ENCODE measurements at regions not wholly inside any gene's neighbourhood (a gene's known extent, or its start where the extent isn't known, plus 50 kb on each side); places are given as distances from the start of the nearest gene placed in this dataset.
"Not testable (repeated sequence)": the region's sequence is repeated elsewhere in the genome, so short reads cannot be mapped to it uniquely, and the experiment has no call there.

DNA sequence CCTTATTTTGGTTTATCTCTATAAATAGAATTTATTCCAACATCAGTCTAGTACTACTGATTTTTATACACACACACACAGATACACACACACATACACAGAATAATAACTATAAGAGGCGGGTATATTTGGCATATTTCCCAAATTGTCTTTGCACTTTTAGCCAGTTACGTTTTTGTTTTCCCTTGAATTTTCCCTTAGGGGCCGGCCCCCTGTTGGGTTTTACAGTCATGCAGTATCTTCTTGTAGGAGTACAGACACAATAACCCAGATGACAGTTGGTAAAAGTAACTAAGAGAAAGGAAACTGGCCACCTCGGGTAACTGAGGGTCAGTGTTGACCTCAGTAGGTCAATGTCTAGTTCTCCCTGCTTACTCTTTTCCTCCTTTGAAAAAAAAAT lies 50.9 kb downstream of the DISP1 start:
- DNase-seq, result no peak

DNA sequence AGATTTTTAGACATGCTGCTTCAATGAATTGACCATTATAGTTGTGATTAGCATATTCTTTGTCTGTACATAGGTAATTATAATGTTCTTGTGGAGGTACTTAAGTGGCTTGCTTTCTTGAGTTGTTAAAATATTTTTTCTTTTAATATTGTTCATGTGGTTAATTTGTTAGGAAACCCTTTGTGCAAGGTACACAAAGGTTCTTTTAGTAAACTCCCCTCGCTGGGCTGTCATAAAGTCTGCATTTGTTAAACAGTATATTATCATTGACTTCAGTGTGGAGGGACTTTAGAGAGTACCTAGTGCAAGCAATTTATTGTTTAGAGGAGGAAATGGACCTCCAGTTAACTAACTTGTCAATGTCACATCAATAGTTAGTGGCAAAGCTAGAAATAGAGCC lies 52.5 kb downstream of the DISP1 start:
- DNase-seq, result no peak

DNA sequence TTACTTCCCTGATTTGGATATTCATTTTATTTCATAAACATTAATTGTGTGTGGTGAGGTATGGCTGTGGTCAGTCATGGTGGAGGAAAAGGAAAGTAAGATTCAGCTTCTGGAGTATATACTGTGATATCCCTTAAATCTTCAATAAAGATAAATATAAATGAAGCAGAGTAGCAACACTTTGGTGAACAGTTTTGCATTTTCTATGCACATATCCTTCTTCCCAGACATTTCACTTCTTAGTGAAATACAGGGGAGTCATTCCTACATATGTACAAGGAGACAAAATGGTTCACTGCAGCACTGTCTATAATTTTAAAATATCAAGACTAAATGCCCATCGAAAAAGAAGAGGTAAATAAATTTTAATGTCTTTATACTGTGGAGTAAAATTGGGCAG lies 61.3 kb downstream of the DISP1 start:
- no peak for DNase-seq

DNA sequence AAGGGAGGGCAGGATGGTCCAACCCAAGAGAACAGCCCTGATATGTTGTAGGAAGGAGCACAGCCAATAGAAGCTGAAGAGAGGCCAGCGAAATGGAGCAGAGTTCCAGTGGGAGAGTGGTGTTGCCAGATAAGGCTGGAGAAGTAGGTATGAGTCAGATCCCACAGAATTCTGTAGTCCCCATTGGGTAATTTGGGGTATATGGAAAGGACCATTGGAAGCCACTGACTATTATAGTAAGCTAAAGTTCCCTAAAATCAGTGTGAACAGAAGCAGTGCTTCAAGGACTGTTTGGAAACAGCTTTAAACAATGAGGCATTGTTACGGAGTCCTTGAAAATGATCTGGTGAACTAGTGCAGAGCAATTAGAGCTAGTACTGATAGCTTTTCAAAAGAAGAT lies 63.0 kb downstream of the DISP1 start:
- no peak for DNase-seq

DNA sequence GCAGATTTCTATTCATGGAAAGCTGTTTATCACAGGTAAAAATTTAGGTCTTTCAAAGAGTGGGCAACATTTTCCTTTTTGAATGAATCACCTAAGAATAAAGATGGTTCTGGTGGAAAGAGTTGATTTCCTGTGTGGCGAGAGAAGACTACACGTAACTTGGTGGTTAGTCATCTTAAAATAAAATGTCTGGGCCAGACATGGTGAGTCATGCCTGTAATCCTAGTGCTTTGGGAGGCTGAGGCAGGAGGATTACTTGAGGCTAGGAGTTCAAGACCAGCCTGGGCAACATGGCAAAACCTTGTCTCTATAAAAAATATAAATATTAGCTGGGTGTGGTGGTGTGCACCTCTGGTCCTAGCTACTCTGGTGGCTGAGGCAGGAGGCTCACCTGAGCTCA lies 65.7 kb downstream of the DISP1 start:
- no peak for DNase-seq

DNA sequence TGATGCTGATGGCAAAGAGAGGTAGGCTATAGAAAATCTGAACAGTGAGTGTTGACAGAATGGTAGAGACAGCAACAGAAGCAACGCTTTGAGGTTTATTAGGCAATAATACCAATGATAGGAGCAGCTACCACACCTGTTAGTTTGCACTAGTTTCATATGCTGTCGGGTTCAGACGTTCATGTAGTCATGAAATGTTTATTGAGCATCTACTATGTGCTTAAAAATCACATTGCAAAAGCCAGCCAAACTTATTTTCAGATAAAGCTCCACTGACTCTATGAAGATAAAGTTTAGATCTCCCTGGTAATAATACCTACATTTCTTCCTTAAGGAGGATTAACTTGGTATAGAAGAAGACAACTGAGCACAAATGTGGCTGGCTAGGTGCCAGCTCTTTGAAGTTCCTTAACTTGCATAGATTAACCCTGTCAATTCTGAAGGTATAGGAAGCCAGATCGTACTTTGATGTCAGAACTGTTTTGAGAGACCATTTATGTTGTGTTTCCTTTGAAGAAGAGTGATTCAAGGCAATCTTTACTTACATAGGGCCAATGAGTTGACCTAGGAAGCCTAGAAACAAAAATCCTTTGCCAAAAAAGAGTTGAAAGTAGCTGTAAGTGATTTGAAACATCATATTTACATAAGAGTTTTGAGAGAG lies 71.5 kb downstream of the DISP1 start:
- DNase-seq, result no peak

DNA sequence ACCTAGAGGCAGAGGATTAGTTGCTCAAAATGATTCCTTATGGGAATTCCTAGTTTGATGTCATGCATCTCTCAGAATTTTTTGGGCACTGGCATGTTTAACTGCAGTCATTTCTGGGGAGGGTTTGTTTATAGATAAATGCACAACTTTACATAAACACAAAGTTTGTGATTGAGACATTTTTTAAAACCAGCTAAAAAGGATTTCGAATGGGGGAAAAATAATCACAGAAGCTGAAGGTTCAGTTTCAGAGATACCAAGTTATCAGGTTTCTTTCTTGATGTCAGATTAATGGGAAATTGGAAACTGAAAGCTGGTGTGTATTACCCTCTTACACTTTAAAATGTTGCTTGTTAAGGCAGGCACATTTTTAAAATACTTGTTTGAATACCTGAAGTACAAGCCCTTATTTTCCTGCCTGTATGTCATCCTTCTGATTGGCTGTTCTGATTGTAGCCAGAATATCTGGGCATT lies 72.1 kb downstream of the DISP1 start:
- no peak for DNase-seq

DNA sequence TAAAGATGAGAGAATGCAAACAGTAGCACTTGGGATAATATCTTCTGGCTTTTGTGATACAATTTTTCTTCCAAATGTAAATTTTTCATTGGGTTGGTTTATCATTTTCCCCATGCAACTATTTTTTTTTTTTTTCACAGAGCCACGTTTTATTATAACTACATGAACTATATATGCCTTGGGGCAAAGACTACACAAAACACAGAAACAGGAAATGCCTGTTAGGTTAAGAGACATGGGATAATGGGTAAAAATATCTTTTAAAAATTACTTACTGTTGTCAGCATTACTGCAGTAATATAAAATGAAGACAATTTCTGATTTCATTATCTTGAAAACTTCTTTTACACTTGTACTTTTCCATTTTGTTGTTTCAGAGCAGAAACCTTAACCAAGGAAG lies 74.6 kb downstream of the DISP1 start:
- DNase-seq, result no peak

DNA sequence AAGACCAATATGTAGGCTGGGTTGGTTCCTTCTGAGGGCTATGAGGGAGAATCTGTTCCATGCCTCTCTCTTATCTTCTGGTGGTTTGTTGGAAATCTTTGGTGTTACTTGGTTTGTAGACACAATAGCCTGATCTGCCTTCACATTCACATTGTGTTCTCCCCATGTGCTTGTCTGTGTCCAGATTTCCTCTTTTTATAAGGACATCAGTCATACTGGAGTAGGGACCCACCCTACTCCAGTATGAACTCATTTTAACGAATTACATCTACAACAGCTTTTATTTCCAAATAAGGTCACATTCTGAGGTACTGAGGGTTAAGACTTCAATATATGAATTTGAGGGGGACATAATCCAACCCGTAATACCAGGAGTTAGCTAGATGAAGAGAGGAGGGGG lies 75.9 kb downstream of the DISP1 start:
- DNase-seq, result no peak

DNA sequence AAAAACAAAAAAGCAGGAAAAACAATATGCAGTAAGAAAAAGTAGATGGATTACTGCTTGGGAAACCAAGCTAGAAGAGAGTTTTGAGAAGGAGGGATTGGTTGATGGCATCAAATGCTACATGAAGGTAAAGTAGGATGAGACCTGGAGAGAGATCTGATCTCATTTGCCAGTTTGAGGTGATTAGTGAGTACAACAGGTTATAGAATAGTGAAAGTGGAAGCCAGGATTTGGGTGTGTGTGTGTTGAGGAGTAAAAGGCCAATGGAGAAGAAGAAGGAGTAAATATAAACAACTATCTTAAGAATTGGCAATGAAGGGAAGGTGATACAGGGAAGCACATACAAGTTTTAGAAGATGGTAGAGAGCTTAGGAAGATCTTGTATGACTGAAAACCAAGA lies 76.7 kb downstream of the DISP1 start:
- DNase-seq, result no peak

DNA sequence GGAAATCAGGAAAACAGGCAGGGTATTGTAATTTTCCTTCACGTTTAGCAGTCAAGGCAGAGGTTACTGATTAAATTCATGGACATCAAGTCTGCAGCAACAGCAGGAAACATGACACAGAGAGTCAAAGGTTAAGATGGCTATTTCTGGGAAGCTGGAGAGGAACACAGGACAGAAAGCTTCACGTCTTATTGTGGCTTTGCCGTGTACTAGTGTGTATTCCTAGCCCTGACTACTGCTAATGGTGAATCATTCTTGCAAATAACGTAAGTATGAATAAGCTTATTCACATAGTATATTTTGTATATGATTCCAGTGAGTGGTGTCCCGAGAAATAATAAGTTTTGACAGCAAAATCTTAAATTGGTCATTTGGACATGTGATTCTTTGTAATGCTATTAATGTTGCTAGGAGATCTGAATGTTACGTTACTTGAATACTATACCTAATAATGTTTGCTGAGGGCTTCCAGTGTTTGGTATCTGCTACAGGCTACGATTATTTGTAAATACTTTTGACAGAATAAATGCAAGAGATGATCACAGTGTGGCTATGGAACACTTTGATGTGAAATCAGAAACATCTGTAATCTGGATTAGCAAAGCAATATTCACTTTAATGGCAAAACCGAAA lies 77.4 kb downstream of the DISP1 start:
- no peak for DNase-seq

DNA sequence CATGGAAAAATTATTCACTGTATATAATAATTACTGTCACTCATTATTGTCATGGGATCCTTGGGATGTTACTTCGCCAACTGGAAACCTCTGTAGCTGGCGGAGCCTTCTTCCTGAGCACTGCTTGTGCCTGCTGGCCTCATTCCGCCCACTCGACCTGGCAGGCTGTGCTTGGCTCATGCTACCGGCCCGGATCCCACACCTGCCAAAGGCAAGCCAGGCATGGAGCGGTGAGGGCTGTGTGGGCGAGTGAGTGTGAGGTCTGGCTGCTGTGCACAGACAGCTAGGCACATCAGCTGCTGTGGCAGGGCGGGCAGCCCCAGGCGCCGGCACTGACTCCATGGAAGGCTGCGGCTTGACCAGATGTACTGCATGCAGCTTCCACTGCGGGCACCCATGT lies 78.4 kb downstream of the DISP1 start:
- no peak for DNase-seq

DNA sequence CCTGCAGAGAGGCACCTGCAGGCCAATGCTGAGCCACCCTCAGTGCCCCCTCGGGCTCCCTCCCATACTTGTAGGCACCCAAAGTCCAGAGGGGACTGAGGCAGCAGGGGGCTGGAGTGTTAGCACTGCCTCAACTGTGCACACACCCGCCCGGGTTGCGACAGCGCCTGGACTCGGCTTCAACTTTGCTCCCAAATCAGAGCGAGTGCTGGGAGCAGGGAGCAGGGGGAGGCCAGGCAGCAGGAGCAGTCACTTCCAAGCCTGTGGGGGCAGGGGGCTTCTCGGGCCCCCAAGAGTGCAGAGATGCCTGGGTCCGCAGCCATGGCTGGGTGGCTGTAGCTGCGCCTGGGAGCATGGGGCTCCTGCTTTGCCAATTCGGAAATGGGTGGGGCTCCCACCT lies 79.5 kb downstream of the DISP1 start:
- DNase-seq, result no peak

DNA sequence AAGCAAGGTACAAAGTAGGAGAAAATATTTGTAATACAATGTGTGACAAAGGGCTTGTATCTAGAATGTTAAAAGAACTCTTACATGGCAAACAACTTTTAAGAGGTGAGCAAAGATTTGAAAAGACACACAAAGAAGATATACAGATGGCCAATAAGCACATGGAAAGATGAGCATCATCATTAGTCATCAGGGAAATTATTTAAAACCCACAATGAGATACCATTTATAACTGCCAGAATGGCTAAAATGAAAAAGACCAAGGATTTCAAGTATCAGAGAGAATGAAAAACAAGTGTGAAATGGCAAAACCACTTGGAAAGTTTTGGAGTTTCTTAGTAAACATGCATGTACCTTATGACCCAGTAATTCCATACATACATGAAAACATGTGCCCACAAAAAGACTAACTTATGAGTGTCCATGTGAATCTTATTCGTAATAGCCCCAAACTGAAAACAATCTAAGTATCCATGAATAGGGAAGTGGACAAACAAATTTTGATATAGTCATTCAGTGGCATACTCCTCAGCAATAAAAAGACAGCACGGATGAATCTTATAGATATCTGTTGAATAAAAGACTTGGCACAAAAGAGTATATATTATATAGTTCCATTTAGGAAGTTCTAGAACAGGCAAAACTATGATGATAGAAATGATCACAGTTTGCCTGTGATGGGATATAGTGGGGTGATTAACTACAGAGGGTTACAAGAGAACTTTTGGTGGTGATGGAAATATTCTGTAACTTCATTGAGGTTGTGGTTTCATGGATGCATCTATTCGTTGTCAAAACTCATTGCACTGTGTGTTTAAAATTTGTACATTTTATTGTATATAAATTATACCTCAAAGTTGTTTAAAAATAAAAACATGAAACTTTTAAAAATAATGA lies 82.0 kb downstream of the DISP1 start:
- no peak for DNase-seq

DNA sequence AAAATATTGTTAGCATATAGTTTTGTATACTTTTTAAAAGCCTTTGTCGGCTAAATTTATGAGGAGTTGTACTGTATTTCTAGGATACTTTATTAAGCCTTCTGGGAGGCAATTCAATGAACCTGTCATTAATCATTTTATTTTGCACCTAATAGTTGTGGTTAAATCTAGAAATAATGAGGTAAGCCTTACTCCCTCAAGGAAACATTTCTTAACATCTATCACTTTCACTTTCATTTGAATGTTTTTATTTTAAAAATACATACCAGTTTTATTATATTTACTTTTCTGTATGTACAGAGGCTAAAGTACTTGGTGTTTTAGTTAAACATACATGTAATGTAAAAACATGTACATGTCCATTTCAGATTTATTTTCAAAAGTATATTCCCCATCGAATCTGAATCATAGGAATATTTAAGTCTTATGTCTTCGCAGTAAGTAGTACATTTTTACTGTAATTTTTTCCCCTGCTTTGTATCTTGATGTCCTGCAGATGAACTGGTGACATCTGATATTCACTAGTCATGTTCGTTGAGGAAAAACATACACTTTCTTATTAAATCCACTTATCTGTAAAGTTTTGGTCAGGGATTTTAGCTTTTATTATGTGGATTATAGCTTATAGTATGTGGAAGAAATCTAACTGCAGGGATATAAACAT lies 82.8 kb downstream of the DISP1 start:
- no peak for DNase-seq

DNA sequence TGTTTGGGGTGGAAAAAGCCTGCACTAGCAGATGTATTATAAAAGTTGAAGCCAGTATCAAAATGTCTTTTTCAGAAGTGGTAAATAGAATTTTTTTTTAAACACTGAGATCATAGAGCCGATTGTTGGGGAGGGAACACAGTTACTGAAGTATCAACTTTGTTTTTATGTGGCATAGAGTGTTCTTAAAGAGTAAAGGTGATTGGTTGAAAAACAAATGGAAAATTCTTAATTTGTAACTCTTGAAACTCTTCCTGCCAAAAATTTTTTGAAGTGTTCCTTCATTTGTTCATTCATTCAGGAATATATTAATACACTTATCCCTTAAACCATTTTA lies 83.3 kb downstream of the DISP1 start:
- no peak for DNase-seq

DNA sequence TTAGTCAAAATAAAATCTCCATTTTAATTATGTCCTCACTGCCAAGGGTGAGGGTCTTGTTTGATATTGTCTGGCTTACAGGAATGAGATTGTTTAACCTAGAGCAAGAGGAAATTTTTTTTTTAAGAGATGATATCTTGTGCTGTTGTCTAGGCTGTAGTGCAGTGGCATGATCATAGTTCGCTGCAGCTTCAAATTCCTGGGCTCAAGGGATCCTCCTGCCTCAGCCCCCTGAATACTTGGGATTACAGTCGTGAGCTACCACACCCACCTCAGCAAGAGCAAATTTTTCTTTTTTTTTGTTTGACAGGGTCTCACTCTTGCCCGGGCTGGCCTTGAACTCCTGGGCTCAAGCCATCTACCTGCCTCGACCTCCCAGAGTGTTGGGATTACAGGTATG lies 84.6 kb downstream of the DISP1 start:
- no peak for DNase-seq

DNA sequence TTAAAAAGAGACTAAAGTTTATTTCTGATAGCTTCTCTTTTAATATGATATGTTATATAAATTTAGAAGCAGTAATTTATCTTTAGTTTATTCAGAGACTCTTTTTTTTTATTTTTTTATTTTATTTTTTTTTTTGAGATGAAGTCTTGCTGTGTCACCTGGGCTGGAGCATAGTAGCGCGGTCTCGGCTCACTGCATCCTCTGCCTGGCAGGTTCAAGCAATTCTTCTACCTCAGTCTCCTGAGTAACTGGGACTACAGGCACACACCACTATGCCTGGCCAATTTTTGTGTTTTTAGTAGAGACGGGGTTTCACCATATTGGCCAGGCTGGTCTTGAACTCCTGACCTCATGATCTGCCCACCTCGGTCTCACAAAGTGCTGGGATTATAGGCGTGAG lies 89.6 kb downstream of the DISP1 start:
- no peak for DNase-seq

DNA sequence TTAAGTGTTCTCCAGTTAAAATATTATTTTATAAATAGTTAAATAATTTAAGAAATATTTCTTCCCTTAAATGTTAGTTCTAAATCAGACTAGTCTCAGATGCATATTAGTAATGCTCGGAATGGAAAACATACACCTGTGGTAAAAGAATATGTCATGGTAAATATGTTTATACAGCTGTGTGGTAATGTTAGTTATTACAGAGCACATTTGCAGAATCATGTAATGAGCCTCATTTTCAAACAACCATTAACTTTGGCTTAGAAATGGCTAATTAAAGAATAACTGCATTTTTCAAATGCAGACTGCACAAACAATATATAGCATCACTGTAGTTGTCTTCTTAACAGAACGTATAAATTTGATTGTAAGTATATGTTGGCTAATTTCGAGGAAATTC lies 90.3 kb downstream of the DISP1 start:
- DNase-seq, result no peak

DNA sequence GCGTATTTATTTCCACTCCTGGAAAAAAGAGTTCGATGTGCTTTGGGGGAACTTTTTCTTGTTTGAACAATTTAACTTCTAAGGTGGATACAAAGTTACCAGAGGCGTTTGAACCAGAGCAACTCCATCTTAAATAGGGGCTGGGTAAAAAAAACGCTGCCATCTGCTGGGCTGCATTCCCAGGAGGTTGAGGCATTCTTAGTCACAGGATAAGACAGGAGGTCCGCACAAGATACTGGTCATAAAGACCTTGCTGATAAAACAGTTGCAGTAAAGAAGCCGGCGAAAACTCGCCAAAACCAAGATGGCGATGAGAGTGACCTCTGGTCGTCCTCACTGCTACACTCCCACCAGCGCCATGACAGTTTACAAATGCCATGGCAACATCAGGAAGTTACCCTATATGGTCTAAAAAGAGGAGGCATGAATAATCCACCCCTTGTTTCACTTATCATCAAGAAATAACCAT lies 91.5 kb downstream of the DISP1 start:
- not testable (repeated sequence) for DNase-seq

DNA sequence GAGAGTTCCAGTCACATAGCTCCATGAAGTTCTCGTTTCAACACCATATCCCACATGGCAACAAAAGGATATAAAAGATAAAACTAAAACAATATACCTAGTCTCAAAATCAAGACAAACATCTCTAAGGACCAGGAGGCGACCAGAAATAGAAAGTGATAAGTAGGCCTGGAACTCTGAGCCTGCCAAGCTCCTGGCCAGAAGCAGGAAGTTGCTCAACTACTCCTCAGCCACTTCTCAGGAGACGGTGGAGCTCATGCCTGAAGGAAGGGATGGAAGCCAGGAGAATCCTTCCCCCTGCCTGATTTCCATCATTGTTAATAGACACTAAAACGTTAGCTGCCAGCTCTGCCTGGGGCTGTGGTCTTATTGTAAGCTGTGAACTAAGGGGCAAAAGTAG lies 94.7 kb downstream of the DISP1 start:
- DNase-seq, result no peak

DNA sequence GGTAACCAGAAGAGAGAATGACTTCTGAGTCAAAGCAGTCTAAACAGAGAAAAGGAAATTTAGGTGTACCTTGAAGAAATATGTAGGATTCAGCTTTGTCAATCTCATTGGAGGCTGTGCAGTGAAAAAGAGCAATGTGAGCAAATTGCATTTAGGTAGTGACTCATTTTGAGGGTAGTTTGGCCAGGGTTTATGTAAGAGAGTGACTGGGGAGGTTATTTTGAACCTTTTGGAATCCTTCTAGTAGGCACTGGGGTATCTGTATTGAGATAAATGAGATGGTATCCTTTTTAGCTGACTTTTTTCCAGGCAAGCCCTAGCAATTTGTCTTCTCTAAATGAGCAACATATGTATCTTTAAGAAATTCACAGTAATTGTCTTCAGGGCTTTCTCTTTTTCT lies 95.9 kb downstream of the DISP1 start:
- no peak for DNase-seq

DNA sequence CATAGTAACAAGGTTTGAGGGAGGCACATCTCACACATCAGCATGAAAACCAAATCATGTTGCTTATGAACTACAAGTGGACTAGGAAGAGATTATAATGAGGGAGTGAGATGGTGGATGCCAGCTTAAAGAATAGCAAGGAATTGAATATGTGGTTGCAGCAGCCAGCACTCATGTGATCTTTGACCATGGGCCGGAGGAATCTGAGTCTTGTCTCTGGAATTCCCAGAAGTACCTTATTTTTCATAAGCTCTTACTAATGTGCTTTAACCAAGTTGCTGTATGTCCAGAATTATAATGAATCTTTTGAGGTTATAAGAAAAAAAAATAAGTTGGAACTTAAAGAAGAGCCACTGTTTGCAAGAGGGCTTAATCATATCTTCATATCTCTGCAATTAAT lies 97.0 kb downstream of the DISP1 start:
- DNase-seq, result no peak

DNA sequence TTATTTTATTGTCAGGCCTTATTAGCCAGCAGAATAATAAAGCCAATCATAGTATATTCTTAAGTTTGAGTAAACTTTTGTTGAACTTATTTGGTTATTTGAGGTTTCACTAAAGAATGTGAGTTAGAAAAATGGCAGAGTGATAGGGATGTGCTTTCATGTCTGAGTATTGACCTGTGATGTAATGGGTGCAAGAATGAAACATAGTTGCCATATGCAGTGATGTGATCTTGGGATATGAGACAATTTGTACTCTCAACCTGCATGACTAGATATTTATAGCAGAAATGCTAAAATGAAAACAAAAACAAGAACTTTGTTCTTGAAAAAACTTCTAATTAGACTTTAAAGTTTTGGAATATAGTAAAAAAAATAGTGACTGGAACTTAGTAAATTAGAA lies 97.9 kb downstream of the DISP1 start:
- no peak for DNase-seq

Measured in inflammatory macrophage treated with lipopolysaccharide for 1 hour (primary cell).